Panc1 (cell line): ENCODE measurements at regions not wholly inside any gene's neighbourhood (a gene's known extent, or its start where the extent isn't known, plus 50 kb on each side); places are given as distances from the start of the nearest gene placed in this dataset.

Experiments
- ATAC-seq: fragments of 200-7000 bp; cut with Tn5 transposase; 2 replicates; pipeline ENCODE4 v1.9.1; 2020; ENCODE audit warnings: mild to moderate bottlenecking, moderate library complexity
- BruUV-seq: library from RNA; stranded (reverse); fragments of 400-500 nt; replicated peaks from 2 replicates; lab custom pipeline; 2021; lab: Mats Ljungman, UMichigan
- CTCF ChIA-PET: fragments of 300-600 bp; sonication (Branson Sonifier 250); formaldehyde crosslinking; loops from one replicate; lab custom pipeline; 2022; ENCODE audit warnings: antibody characterized with exemption; lab: Charles Lee
- POLR2A ChIA-PET: fragments of 300-600 bp; sonication (Branson Sonifier 250); formaldehyde crosslinking; loops from one replicate; lab custom pipeline; 2022; ENCODE audit warnings: antibody characterized with exemption; lab: Charles Lee
- DNase-seq: peaks from one replicate; pipeline ENCODE4 v3.0.0-alpha.2; 2010; ENCODE audit warnings: low read depth, low spot score
- H3K27ac ChIP-seq: 2 replicates; pipeline ENCODE4 v1.5.1; 2011; ENCODE audit warnings: mild to moderate bottlenecking, low read length, inconsistent platforms
- H3K27me3 ChIP-seq: fragments of 200-500 bp; sonication (Bioruptor generic); 2 replicates; pipeline ENCODE4 v1.6.0; 2014; ENCODE audit warnings: low read length, inconsistent platforms; ENCODE audit not compliant: control insufficient read depth, insufficient read depth
- H3K36me3 ChIP-seq: fragments of 200-500 bp; sonication (Bioruptor generic); 2 replicates; pipeline ENCODE4 v1.5.1; 2014; ENCODE audit warnings: inconsistent platforms, mild to moderate bottlenecking, low read length, moderate library complexity; ENCODE audit not compliant: control insufficient read depth, insufficient read depth
- H3K4me1 ChIP-seq: 2 replicates; pipeline ENCODE4 v1.5.1; 2011; ENCODE audit warnings: inconsistent platforms, mild to moderate bottlenecking, low read length, moderate library complexity; ENCODE audit not compliant: control insufficient read depth, insufficient read depth
- H3K4me3 ChIP-seq, 2 experiments: 2 replicates each; pipeline ENCODE4 v1.5.1; 2011 to 2012; ENCODE audit warnings: low read depth in 2 of 2, low read length in 2 of 2, mild to moderate bottlenecking in 2 of 2, inconsistent platforms in 1 of 2, moderate library complexity in 1 of 2
- H3K9me3 ChIP-seq: fragments of 200-500 bp; sonication (Bioruptor generic); 2 replicates; pipeline ENCODE4 v1.5.1; 2014; ENCODE audit warnings: low read depth, mild to moderate bottlenecking, inconsistent platforms, low read length, moderate library complexity; ENCODE audit not compliant: control insufficient read depth, insufficient read depth
- POLR2AphosphoS5 ChIP-seq: IDR thresholded peaks from 2 replicates; pipeline ENCODE4 v1.6.1; 2012; ENCODE audit warnings: mild to moderate bottlenecking, low read depth, low read length, moderate library complexity
- SIN3A ChIP-seq: IDR thresholded peaks from 2 replicates; pipeline ENCODE4 v1.6.1; 2012; ENCODE audit warnings: low read depth, mild to moderate bottlenecking, low read length, moderate library complexity, borderline replicate concordance; ENCODE audit not compliant: insufficient read depth
- TCF7L2 ChIP-seq: IDR thresholded peaks from 2 replicates; pipeline ENCODE4 v1.6.1; 2011; ENCODE audit warnings: mild to moderate bottlenecking, low read depth, low read length, inconsistent platforms
- in situ Hi-C: cut with HindIII; loops from 2 replicates; pipeline ENCODE4 v1.10.0; 2016; ENCODE audit warnings: low sequenced_read_pairs, low pct_unique_long_range_greater_than_20kb
- intact Hi-C: fragments of 100-400 bp; cut with micrococcal nuclease; formaldehyde crosslinking; loops from one replicate; pipeline ENCODE4 v1.10.0; 2022; ENCODE audit not compliant: unreplicated experiment
- TF ChIP-seq, protein P1 (sequence below): fragments of 450-650 bp; IDR thresholded peaks from 2 replicates; pipeline ENCODE4 v1.5.1; 2017; ENCODE audit warnings: mild to moderate bottlenecking
- TF ChIP-seq, protein P2 (sequence below), 2 experiments: IDR thresholded peaks; 2 replicates each; pipeline ENCODE4 v1.6.1; 2011 to 2012; ENCODE audit warnings: low read depth in 2 of 2, control low read depth in 1 of 2, low read length in 1 of 2, mild to moderate bottlenecking in 1 of 2, moderate library complexity in 1 of 2; ENCODE audit not compliant: insufficient read depth in 1 of 2

DNA sequence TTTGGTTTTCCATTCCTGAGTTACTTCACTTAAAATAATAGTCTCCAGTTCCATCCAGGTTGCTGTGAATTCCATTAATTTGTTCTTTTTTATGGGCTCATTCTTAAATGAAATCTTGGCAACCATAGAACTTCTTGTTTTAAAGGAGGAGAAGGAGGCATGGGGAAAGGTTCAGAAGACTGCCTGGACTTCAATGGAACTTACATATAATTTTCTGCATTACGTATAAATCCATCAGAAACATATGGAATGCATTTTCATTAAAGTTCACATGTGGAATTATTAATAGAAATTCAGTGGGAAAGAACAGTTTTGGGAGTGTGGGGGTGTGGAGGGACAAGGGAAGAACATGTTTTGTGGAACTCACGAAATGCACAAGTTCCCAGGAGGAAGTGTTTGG, 176.6 kb upstream of the PRKCQ start:
- no peaks in the 10 kb centered on the region for H3K27me3 ChIP-seq
- no peaks in the 10 kb centered on the region for H3K4me1 ChIP-seq
- ATAC-seq: no peak
- no peak overlapping the region for H3K4me3 ChIP-seq
- intact Hi-C loops: no loop called here
- in situ Hi-C loops: no loop called here
- BruUV-seq: no TSS peak
- no peak for DNase-seq
- H3K27ac ChIP-seq: no peak overlapping the region
- H3K36me3 ChIP-seq: no peaks in the 10 kb centered on the region
- ChIA-PET CTCF (no interaction called here), POLR2A (no interaction called here)
- H3K9me3 ChIP-seq: no peaks in the 10 kb centered on the region
- TF ChIP-seq, protein P1, sequence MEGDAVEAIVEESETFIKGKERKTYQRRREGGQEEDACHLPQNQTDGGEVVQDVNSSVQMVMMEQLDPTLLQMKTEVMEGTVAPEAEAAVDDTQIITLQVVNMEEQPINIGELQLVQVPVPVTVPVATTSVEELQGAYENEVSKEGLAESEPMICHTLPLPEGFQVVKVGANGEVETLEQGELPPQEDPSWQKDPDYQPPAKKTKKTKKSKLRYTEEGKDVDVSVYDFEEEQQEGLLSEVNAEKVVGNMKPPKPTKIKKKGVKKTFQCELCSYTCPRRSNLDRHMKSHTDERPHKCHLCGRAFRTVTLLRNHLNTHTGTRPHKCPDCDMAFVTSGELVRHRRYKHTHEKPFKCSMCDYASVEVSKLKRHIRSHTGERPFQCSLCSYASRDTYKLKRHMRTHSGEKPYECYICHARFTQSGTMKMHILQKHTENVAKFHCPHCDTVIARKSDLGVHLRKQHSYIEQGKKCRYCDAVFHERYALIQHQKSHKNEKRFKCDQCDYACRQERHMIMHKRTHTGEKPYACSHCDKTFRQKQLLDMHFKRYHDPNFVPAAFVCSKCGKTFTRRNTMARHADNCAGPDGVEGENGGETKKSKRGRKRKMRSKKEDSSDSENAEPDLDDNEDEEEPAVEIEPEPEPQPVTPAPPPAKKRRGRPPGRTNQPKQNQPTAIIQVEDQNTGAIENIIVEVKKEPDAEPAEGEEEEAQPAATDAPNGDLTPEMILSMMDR: no peak
- no peak for TF ChIP-seq SIN3A
- TF ChIP-seq, protein P2, sequence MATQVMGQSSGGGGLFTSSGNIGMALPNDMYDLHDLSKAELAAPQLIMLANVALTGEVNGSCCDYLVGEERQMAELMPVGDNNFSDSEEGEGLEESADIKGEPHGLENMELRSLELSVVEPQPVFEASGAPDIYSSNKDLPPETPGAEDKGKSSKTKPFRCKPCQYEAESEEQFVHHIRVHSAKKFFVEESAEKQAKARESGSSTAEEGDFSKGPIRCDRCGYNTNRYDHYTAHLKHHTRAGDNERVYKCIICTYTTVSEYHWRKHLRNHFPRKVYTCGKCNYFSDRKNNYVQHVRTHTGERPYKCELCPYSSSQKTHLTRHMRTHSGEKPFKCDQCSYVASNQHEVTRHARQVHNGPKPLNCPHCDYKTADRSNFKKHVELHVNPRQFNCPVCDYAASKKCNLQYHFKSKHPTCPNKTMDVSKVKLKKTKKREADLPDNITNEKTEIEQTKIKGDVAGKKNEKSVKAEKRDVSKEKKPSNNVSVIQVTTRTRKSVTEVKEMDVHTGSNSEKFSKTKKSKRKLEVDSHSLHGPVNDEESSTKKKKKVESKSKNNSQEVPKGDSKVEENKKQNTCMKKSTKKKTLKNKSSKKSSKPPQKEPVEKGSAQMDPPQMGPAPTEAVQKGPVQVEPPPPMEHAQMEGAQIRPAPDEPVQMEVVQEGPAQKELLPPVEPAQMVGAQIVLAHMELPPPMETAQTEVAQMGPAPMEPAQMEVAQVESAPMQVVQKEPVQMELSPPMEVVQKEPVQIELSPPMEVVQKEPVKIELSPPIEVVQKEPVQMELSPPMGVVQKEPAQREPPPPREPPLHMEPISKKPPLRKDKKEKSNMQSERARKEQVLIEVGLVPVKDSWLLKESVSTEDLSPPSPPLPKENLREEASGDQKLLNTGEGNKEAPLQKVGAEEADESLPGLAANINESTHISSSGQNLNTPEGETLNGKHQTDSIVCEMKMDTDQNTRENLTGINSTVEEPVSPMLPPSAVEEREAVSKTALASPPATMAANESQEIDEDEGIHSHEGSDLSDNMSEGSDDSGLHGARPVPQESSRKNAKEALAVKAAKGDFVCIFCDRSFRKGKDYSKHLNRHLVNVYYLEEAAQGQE (IDR thresholded peaks at IDR 0.05; ENCODE audit: insufficient read depth in 1 of 2, low read depth in 2 of 2, low read length in 1 of 2): no peak
- no peak for TF ChIP-seq TCF7L2
- no peak for TF ChIP-seq POLR2AphosphoS5

GRCh38 chr10:6755781-6756460, 175.8 kb upstream of the PRKCQ start:
- POLR2A ChIA-PET: no interaction called here
- DNase-seq (no peak), ATAC-seq (no peak)
- Histone ChIP-seq H3K36me3 (no peaks in the 10 kb centered on the region), H3K27me3 (no peaks in the 10 kb centered on the region), H3K4me1 (no peaks in the 10 kb centered on the region), H3K27ac (no peak overlapping the region), H3K9me3 (no peaks in the 10 kb centered on the region), H3K4me3 (no peak overlapping the region)
- TF ChIP-seq, protein P1: no peak
- TF ChIP-seq POLR2AphosphoS5: no peak
- TF ChIP-seq TCF7L2: no peak
- TF ChIP-seq, protein P2 (IDR thresholded peaks at IDR 0.05; ENCODE audit: insufficient read depth in 1 of 2, low read depth in 2 of 2, low read length in 1 of 2): no peak
- TF ChIP-seq SIN3A: no peak
- no TSS peak for BruUV-seq
- in situ Hi-C loops: no loop called here
- CTCF ChIA-PET: no interaction called here
- intact Hi-C loops: no loop called here
